ENCODE measurements at regions not wholly inside any gene's neighbourhood (a gene's known extent, or its start where the extent isn't known, plus 50 kb on each side); places are given as distances from the start of the nearest gene placed in this dataset.
A peak's percentile ranks its signal among the peaks of the same experiment; 100 is the strongest.

DNA sequence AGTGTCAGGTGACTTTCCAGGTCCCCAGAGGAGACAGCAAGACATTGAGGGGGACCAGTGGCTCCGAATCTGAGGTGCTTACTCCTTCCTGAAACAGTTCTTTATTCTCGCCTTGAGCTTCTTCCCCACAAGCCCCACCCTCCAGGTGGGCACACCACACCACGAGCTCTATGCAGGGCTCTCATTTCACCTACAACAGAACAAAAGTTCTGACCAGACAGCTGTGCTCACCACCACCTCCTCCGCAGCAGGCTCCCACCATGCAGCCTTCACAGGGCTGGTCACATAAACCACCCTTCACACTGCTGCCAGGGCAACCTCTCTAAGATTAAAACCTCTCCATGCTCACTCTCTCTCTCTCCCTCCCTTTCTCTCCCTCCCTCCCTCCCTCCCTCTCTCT lies 384.5 kb upstream of the ARID1B start:
- Histone ChIP-seq H3K27me3 (ENCODE audit: control insufficient read depth in 3 of 3, insufficient read depth in 3 of 3, low read length in 2 of 3) (no peaks in the 10 kb centered on the region), H3K27ac (ENCODE audit: low read depth in 1 of 2, low read length in 1 of 2) (no peak overlapping the region), H3K4me3 (no peak overlapping the region), H3K36me3 (ENCODE audit: control insufficient read depth in 4 of 4, insufficient read depth in 4 of 4, low read length in 4 of 4) (no peaks in the 10 kb centered on the region), H3K9ac (ENCODE audit: insufficient read depth in 1 of 2, low read length in 2 of 2) (no peak overlapping the region), H3K9me3 (ENCODE audit: control insufficient read depth in 4 of 4, insufficient read depth in 3 of 4, low read length in 3 of 4) (peaks cover 0 to 3% (median 0%) of the 10 kb centered on the region in 4 donors), H3K4me1 (ENCODE audit: control insufficient read depth in 5 of 5, insufficient read depth in 5 of 5, low read length in 5 of 5) (peaks cover 0 to 31% (median 3%) of the 10 kb centered on the region in 5 donors)
- DNase-seq (no peak), ATAC-seq (ENCODE audit: insufficient read depth, low FRiP score) (no peak)
- WGBS, 2 donors = 72 to 76% methylated on average over 4 of the region's 4 CpGs
- TF ChIP-seq, protein P1, sequence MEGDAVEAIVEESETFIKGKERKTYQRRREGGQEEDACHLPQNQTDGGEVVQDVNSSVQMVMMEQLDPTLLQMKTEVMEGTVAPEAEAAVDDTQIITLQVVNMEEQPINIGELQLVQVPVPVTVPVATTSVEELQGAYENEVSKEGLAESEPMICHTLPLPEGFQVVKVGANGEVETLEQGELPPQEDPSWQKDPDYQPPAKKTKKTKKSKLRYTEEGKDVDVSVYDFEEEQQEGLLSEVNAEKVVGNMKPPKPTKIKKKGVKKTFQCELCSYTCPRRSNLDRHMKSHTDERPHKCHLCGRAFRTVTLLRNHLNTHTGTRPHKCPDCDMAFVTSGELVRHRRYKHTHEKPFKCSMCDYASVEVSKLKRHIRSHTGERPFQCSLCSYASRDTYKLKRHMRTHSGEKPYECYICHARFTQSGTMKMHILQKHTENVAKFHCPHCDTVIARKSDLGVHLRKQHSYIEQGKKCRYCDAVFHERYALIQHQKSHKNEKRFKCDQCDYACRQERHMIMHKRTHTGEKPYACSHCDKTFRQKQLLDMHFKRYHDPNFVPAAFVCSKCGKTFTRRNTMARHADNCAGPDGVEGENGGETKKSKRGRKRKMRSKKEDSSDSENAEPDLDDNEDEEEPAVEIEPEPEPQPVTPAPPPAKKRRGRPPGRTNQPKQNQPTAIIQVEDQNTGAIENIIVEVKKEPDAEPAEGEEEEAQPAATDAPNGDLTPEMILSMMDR (IDR thresholded peaks at IDR 0.05; ENCODE audit: control extremely low read depth, extremely low read depth) = no peak

DNA sequence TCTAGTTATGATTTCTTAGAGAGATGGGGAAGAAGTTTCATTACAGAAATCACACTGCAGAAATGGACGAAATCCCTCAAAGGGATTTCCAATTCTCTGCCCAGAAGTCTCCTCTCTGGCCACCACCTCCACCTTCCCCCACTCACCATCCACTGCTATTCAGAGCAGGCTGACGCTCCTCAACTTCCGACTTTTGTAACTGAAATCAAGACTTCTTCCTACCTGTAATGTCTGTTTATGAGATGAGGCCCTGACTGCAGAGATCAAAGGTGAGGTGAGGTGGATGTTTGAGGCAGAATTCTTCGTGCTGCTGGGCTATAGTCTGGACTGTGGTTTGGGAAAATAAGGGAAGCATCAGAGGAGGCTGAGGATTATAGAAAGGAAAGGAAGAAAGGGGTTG lies 385.2 kb upstream of the ARID1B start:
- TF ChIP-seq, protein P1 (IDR thresholded peaks at IDR 0.05; ENCODE audit: control extremely low read depth, extremely low read depth) = no peak
- DNase-seq = no peak
- ATAC-seq (ENCODE audit: insufficient read depth, low FRiP score) = no peak
- no peak overlapping the region for H3K9ac ChIP-seq (ENCODE audit: insufficient read depth in 1 of 2, low read length in 2 of 2)
- H3K4me3 ChIP-seq = no peak overlapping the region
- 73 to 79% methylated on average over 4 of the region's 4 CpGs for WGBS, 2 donors
- no peaks in the 10 kb centered on the region for H3K27me3 ChIP-seq (ENCODE audit: control insufficient read depth in 3 of 3, insufficient read depth in 3 of 3, low read length in 2 of 3)
- peaks cover 0 to 31% (median 3%) of the 10 kb centered on the region in 5 donors for H3K4me1 ChIP-seq (ENCODE audit: control insufficient read depth in 5 of 5, insufficient read depth in 5 of 5, low read length in 5 of 5)
- no peak overlapping the region for H3K27ac ChIP-seq (ENCODE audit: low read depth in 1 of 2, low read length in 1 of 2)
- H3K36me3 ChIP-seq (ENCODE audit: control insufficient read depth in 4 of 4, insufficient read depth in 4 of 4, low read length in 4 of 4) = no peaks in the 10 kb centered on the region
- peaks cover 0 to 3% (median 0%) of the 10 kb centered on the region in 4 donors for H3K9me3 ChIP-seq (ENCODE audit: control insufficient read depth in 4 of 4, insufficient read depth in 3 of 4, low read length in 3 of 4)

DNA sequence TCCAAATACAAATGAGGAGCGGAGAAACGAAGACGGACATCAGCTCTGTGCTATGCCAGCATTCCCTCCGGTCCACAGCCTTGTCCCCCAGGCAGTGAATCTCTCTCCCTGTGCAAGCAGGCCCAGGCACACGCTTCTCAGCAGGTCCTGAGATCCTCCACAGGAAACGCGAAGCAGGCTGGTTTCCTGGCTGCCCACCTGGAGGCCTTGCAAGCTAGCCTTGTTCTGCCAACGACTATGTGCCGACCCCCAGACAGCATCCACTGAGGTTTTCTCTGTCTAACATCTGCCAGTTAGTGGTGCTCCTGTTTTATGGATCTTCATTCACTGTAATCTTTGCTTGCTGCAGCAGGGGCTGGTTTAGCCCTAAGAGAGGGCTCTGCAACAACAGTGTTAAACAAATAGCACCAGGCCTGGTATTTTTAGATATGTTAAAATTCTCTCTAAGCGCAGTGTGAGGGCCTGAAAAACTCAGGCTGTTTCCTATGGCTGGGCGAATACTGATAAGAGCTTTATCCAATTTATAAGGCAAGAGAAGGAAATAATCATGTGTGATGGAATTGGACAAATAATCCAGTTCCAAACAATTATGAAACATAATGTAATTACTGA lies 386.0 kb upstream of the ARID1B start:
- Histone ChIP-seq H3K4me1 (ENCODE audit: control insufficient read depth in 5 of 5, insufficient read depth in 5 of 5, low read length in 5 of 5) (peaks cover 0 to 31% (median 3%) of the 10 kb centered on the region in 5 donors), H3K9me3 (ENCODE audit: control insufficient read depth in 4 of 4, insufficient read depth in 3 of 4, low read length in 3 of 4) (peaks cover 0 to 3% (median 0%) of the 10 kb centered on the region in 4 donors), H3K9ac (ENCODE audit: insufficient read depth in 1 of 2, low read length in 2 of 2) (no peak overlapping the region), H3K36me3 (ENCODE audit: control insufficient read depth in 4 of 4, insufficient read depth in 4 of 4, low read length in 4 of 4) (no peaks in the 10 kb centered on the region), H3K4me3 (peak overlapping the region; percentile 7), H3K27ac (ENCODE audit: low read depth in 1 of 2, low read length in 1 of 2) (no peak overlapping the region), H3K27me3 (ENCODE audit: control insufficient read depth in 3 of 3, insufficient read depth in 3 of 3, low read length in 2 of 3) (no peaks in the 10 kb centered on the region)
- WGBS, 2 donors = 71 to 72% methylated on average over 11 of the region's 11 CpGs
- TF ChIP-seq, protein P1 (IDR thresholded peaks at IDR 0.05; ENCODE audit: control extremely low read depth, extremely low read depth) = no peak
- DNase-seq = peak in 2 of 3 donors; percentile 43 to 64
- ATAC-seq (ENCODE audit: insufficient read depth, low FRiP score) = no peak

DNA sequence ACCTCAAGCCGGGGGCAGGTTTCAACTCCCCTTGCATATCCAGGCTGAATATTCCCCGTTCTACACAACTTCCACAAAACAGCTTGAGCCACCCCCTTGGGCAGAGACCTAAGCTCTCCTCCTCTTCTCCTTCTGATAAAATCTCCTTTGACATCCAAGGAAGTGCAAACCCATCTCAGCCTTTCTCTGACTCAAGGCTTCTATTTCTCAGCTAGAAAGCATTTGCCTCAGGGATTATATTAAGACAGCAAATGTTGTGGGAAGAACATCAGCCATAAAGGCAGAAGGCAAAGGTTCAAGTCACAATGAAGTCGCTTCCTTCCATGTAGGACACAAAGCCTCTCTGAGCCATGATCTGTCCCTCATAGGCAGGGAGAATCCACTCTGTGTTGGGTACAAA lies 386.6 kb upstream of the ARID1B start:
- Histone ChIP-seq H3K27me3 (ENCODE audit: control insufficient read depth in 3 of 3, insufficient read depth in 3 of 3, low read length in 2 of 3) (no peaks in the 10 kb centered on the region), H3K9ac (ENCODE audit: insufficient read depth in 1 of 2, low read length in 2 of 2) (no peak overlapping the region), H3K36me3 (ENCODE audit: control insufficient read depth in 4 of 4, insufficient read depth in 4 of 4, low read length in 4 of 4) (no peaks in the 10 kb centered on the region), H3K27ac (ENCODE audit: low read depth in 1 of 2, low read length in 1 of 2) (no peak overlapping the region), H3K9me3 (ENCODE audit: control insufficient read depth in 4 of 4, insufficient read depth in 3 of 4, low read length in 3 of 4) (peaks cover 0 to 3% (median 0%) of the 10 kb centered on the region in 4 donors), H3K4me3 (no peak overlapping the region), H3K4me1 (ENCODE audit: control insufficient read depth in 5 of 5, insufficient read depth in 5 of 5, low read length in 5 of 5) (peaks cover 0 to 31% (median 3%) of the 10 kb centered on the region in 5 donors)
- ATAC-seq (ENCODE audit: insufficient read depth, low FRiP score) (no peak), DNase-seq (no peak)
- WGBS, 2 donors = 87 to 90% methylated on average over 3 of the region's 3 CpGs
- TF ChIP-seq, protein P1 (IDR thresholded peaks at IDR 0.05; ENCODE audit: control extremely low read depth, extremely low read depth) = no peak
